ENCODE measurements at regions not wholly inside any gene's neighbourhood (a gene's known extent, or its start where the extent isn't known, plus 50 kb on each side); places are given as distances from the start of the nearest gene placed in this dataset.
"Not testable (repeated sequence)": the region's sequence is repeated elsewhere in the genome, so short reads cannot be mapped to it uniquely, and the experiment has no call there.

GRCh38 chr3:106421426-106421825, 552.6 kb upstream of the CBLB start:
- no peak for DNase-seq

GRCh38 chr3:106421909-106422308, 553.1 kb upstream of the CBLB start:
- DNase-seq, result no peak

- DNase-seq, result peak; percentile 51
Measured at GRCh38 chr3:106423321-106424225, 554.8 kb upstream of the CBLB start.

GRCh38 chr3:106425026-106425425, 556.2 kb upstream of the CBLB start:
- DNase-seq, result no peak

- DNase-seq, result no peak
Measured at GRCh38 chr3:106425916-106426315, 557.1 kb upstream of the CBLB start.

GRCh38 chr3:106428565-106428994, 559.8 kb upstream of the CBLB start:
- DNase-seq, result peak; percentile 58

GRCh38 chr3:106431721-106432120, 562.9 kb upstream of the CBLB start:
- DNase-seq, result no peak

DNA sequence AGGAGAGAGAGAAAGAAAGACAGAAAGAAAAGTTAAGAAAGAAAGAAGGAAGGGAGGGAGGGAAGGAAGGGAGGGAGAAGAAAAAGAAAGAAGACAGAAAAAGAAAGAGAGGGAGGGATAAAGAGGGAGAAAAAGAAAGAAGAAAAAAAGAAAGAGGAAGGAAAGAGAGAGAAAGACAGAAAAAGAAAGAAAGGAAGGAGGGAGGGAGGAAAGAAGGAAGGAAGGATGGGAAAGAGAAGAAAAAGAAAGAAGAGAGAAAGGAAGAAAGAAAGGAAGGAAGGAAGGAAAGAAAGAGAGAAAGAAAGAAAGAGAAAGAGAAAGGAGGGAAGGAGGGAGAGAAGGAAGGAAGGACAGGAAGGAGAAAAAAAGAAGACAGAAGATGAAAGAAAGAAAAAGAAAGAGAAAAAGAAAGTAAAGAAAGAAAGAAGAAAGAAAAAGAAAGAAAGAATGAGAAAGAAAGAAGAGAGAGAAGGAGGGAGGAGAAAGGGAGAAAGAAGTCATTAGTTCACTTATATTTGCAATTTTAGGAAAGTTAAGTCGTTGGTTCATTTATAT, 567.2 kb upstream of the CBLB start:
- no peak for DNase-seq

GRCh38 chr3:106438887-106439286, 570.1 kb upstream of the CBLB start:
- DNase-seq, result no peak

DNA sequence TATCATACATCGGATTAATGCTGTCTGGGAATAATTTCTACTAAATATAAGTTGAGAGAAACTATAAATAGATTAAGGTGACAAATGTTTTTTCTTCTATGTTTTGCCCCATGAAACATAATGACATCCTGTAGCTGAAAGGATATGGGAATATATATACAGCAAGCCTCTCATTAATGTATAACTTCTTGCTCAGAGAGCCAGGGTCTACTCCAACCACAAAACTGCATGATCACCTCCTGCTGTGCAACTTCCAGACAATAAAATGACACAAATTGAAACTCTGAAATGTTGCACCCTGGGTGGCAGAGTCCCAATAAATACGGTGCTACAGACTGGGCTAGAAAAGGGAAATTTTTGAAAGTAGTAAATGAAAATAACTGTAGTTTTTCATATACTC, 571.9 kb upstream of the CBLB start:
- no peak for DNase-seq

DNA sequence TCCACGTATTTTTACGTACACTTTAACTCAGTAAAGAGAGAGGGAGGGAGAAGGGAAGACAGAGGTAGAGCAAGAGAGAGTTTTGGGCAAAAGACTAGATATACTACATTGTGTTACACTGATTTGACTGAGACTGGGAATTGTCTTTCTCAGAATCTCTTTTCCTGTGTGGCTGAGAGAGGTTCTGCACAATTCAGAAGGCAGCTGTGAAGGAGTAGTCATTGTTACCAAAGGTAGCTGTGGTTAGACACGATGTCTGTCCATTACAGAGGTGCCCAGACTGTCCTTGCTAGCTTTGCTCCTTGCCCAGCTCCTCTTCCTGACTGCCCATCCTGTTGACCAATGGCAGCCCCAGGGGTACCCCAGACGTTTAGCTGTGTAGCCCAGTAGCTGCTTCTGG, 577.5 kb upstream of the CBLB start:
- no peak for DNase-seq

DNA sequence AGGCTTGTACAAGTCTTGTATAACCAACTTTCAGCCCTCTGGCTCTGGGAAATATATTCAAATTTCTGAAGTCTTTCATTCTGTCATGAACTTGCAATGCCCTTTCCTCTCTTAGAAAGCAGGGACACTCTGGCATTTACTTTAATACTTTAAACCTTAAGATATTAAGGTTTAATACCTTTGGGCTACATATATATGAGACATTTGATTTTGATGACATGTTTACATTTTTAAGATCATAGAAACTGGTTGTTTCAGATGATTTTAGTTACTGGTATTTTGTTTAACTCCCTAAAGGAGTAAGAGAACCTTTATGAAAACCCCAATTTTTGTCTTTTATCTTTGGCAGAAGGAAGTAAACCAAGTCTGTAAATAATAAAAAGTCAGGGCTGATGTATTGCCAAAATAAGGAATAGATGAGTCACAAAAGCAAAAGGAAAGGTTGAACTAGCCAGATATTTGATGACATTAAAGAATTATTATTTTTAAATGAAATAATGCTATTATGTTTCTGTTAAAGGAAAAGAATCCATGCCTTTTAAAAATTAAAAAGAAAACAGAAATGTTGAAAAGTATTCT, 579.0 kb upstream of the CBLB start:
- DNase-seq, result no peak

- DNase-seq, result not testable (repeated sequence)
Measured at GRCh38 chr3:106448372-106448966, 579.7 kb upstream of the CBLB start.

GRCh38 chr3:106452096-106452495, 583.3 kb upstream of the CBLB start:
- no peak for DNase-seq

DNA sequence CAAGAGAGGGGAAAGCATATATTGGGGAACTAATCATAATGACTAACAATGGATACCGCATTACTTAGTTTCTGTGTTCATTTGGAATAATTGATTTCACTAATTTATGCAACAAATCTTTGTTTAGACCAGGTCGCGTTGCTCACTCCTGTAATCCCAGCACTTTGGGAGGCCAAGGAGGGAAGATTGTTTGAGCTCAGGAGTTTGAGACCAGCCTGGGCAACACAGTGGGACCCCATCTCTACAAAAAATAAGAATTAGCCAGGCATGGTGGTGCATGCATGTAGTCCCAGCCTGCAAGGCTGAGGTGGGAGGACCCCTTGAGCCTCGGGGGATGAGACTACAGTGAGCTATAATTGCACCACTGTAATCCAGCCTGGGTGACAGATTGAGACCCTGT, 585.7 kb upstream of the CBLB start:
- DNase-seq, result no peak

DNA sequence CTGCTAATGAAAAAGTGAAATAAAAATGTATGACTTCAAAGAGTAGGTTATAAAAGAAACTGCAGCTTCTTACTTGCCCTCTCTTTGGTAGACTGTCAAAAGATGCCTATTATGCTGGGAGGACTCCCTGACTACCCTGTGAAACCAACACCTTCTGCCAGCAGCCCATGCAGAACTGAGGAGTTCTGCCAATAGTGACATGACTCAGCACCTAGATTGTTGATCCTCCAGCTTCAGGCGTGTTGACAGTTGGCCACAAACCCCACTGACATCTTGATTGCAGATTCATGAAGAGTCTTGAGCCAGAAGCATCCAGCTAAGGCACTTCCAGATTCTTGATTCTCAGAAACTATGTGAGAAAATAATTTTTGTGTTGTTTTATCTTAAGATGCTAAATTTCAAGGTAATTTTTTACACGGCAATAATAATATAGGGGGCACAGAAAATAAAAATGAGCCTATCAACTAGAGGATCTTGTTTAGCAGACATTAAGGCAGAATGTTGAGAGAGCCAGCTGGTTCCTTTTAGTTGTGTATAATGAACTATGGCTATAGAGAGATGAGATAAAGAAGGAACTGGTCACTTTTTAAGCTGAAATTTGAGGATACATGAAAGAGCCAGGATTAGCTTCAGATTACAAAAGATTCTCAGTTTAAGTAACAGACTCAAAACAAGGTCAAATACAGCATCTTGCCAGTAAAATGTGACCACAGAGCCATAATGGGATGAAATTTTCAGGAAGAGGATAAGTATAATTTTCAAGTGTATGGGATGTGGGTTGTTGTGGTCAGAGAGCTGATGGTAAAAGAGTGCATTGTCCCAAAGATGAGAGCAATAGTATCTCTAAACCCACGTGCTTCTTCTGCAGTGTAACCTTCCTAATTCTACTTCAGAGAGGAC, 588.7 kb upstream of the CBLB start:
- peak; percentile 33 for DNase-seq

- DNase-seq, result no peak
Measured at GRCh38 chr3:106458952-106459351, 590.1 kb upstream of the CBLB start.

DNA sequence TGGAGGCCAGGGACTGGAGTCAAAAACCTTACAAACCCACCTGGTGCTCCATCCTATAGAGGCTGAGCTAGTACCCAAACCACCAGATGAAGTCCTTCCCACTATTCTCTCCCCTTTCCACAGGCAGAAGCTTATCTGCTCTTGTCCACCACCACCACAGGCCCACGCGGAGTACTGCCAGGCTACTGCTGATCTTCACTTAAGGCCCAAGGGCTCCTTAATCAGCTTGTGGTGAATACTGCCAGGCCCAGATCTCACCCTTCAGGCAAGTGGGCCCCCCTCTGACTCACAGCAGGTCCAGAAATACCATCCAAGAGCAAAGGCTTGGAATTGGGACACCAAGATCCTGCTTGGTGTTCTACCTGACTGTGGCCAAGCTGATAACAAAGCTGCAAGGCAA, 598.1 kb upstream of the CBLB start:
- no peak for DNase-seq

DNA sequence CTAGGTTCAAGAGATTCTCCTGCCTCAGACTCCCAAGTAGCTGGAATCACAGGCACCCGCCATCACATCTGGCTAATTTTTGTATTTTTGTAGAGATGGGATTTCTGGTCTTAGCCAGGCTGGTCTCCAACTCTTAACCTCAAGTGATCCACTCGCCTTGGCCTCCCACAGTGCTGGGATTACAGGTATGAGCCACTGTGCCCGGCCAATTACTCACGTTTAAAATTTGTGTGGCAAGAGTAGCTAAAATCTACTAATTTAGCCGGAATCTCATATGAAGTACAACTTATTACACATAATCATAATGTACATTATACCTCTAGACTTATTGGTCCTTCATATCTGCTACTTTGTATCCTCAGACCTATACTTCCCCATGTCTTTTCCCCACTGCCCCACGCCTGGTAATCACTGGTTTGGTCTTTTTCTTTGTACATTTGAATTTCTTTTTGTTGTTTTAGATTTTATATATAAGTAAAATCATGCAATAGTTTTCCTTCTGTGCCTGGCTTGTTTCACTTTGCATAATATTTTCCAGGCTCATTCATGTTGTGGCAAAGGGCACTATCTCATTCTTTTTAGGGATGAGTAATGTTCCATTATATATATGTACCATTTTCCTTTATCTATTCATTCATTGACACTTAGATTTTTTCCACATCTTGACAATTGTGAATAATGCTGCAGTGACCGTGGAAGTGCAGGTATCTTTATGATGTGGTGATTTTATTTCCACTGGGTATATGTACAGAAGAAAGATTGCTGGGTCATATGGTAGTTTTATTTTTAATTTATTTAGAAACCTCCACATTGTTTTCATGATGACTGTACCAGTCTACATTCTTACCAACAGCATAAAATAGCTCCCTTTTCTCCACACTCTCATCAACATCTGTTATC, 605.0 kb upstream of the CBLB start:
- peak; percentile 32 for DNase-seq

- no peak for DNase-seq
Measured at GRCh38 chr3:106482451-106482850, 613.6 kb upstream of the CBLB start.

- no peak for DNase-seq
Measured at GRCh38 chr3:106485217-106485616, 616.4 kb upstream of the CBLB start.

- DNase-seq, result no peak
Measured at GRCh38 chr3:106485802-106486201, 617.0 kb upstream of the CBLB start.
